Kidney (tissue), 13 donors: ENCODE measurements at regions not wholly inside any gene's neighbourhood (a gene's known extent, or its start where the extent isn't known, plus 50 kb on each side); places are given as distances from the start of the nearest gene placed in this dataset.

Experiments used
- DNase-seq, 5 donors: peaks; one replicate each; pipeline ENCODE4 v3.0.0-alpha.2; 2013 to 2020
- FAIRE-seq: peaks from 2 replicates; lab custom pipeline; 2012; peaks lifted over from hg19 to GRCh38; lab: Jason Lieb, UNC
- H3K27ac ChIP-seq, 2 donors: one replicate each; pipeline ENCODE4 v1.7.0; 2013; ENCODE audit warnings: low read depth in 2 of 2, low read length in 2 of 2, inconsistent platforms in 1 of 2
- H3K27me3 ChIP-seq: one replicate; pipeline ENCODE4 v1.7.1; 2013; ENCODE audit warnings: low read length, inconsistent platforms; ENCODE audit not compliant: control insufficient read depth, insufficient read depth
- H3K36me3 ChIP-seq, 3 donors: one replicate each; pipeline versions ENCODE4 v1.7.0 to v1.7.1; 2013; ENCODE audit warnings: low read length in 3 of 3, control low read depth in 1 of 3, inconsistent platforms in 1 of 3; ENCODE audit not compliant: insufficient read depth in 3 of 3, control insufficient read depth in 2 of 3
- H3K4me1 ChIP-seq, 3 donors: one replicate each; pipeline versions ENCODE4 v1.7.0 to v1.7.1; 2013; ENCODE audit warnings: low read length in 3 of 3, inconsistent platforms in 1 of 3, low read depth in 1 of 3; ENCODE audit not compliant: control insufficient read depth in 2 of 3, insufficient read depth in 2 of 3
- H3K4me3 ChIP-seq, 3 donors: one replicate each; pipeline versions ENCODE4 v1.7.0 to v1.8.1; 2013; ENCODE audit warnings: low read length in 3 of 3, control low read depth in 1 of 3, inconsistent platforms in 1 of 3
- H3K9ac ChIP-seq, 3 donors: one replicate each; pipeline versions ENCODE4 v1.7.0 to v1.7.1; 2013; ENCODE audit warnings: low read length in 3 of 3, control low read depth in 1 of 3, inconsistent platforms in 1 of 3
- H3K9me3 ChIP-seq, 3 donors: one replicate each; pipeline versions ENCODE4 v1.7.0 to v1.7.1; 2013; ENCODE audit warnings: low read length in 3 of 3, control low read depth in 1 of 3, inconsistent platforms in 1 of 3; ENCODE audit not compliant: control insufficient read depth in 2 of 3, insufficient read depth in 1 of 3
- CTCF ChIP-seq: IDR thresholded peaks from 3 replicates; pipeline ENCODE4 v1.5.1; 2012; ENCODE audit warnings: mild to moderate bottlenecking, moderate library complexity, borderline replicate concordance; ENCODE audit not compliant: insufficient read depth; ENCODE audit errors: extremely low read depth
- intact Hi-C: fragments of 100-400 bp; cut with DNase I; formaldehyde crosslinking; loops from one replicate; pipeline ENCODE4 v1.11.1; 2022
- donor health status: control.
- donor health status: control.
- donor health status: control.
- donor health status: control.
- donor health status: control.
- donor health status: DM: yes; HTN: yes; CAD: no.
- donor health status: Normal renal cell carcinoma (clear cell type).

GRCh38 chr4:16278178-16278577, 51.9 kb upstream of the TAPT1 start:
- no peak overlapping the region for H3K27ac ChIP-seq
- FAIRE-seq, result no peak
- H3K36me3 ChIP-seq, result no peaks in the 10 kb centered on the region
- no peak overlapping the region for H3K4me3 ChIP-seq
- no peaks in the 10 kb centered on the region for H3K27me3 ChIP-seq
- peaks cover 0 to 7% (median 0%) of the 10 kb centered on the region in 3 donors for H3K9me3 ChIP-seq
- no peaks in the 10 kb centered on the region for H3K4me1 ChIP-seq
- DNase-seq, result no peak
- intact Hi-C loops, result no loop called here
- H3K9ac ChIP-seq, result no peak overlapping the region
- no peak for TF ChIP-seq CTCF
